HG03378 (cell line): ENCODE measurements at regions not wholly inside any gene's neighbourhood (a gene's known extent, or its start where the extent isn't known, plus 50 kb on each side); places are given as distances from the start of the nearest gene placed in this dataset.
"Not testable (repeated sequence)": the region's sequence is repeated elsewhere in the genome, so short reads cannot be mapped to it uniquely, and the experiment has no call there.

Source experiments
- ATAC-seq: cut with Tn5 transposase; IDR thresholded peaks from one replicate; pipeline ENCODE4 v1.9.1; 2021; ENCODE audit warnings: mild to moderate bottlenecking, moderate library complexity; ENCODE audit not compliant: unreplicated experiment

GRCh38 chr20:52446421-52447224 lies 255.0 kb upstream of the ZFP64 start:
- ATAC-seq, result no peak

DNA sequence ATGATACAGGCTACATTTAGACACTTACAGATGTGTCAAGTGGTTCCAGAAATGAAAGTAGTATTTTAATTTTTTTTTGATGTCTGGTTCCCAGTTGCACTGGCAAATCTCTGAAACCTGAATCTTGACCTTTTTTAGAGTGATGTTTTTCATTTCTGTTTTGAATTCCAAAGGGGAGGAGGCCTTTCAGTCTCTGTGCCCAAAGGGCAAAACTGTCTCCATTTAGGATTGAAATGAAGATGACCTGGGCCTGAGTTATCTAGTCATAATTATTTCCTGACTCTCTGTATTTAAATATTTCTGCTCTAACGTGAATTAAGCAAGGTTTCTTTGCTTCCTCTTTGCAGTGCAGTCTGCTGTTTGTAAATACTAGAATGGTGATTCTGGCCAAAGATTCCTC lies 252.9 kb upstream of the ZFP64 start:
- no peak for ATAC-seq

- no peak for ATAC-seq
Observed at GRCh38 chr20:52443874-52444273, 252.3 kb upstream of the ZFP64 start.

DNA sequence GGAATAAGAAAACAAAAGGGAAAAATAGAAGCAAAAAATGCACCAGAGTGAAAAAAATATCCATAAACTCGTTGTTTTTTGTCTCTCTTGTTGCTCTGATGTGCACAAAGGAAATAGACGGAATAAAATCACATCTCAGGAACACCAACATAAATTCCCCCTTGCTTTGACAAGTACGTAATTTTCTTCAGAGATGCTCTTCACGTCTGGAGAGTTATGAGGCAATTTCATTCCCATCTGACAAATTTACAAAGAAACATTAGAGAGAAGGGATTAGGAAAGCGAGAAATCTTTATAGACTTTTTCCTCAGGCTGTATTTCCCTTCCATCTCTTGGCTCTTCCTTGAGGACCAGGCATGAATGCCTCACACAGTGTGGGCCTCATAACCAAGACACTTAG lies 250.1 kb upstream of the ZFP64 start:
- no peak for ATAC-seq

- ATAC-seq, result no peak
Observed at GRCh38 chr20:52439375-52439774, 247.8 kb upstream of the ZFP64 start.

DNA sequence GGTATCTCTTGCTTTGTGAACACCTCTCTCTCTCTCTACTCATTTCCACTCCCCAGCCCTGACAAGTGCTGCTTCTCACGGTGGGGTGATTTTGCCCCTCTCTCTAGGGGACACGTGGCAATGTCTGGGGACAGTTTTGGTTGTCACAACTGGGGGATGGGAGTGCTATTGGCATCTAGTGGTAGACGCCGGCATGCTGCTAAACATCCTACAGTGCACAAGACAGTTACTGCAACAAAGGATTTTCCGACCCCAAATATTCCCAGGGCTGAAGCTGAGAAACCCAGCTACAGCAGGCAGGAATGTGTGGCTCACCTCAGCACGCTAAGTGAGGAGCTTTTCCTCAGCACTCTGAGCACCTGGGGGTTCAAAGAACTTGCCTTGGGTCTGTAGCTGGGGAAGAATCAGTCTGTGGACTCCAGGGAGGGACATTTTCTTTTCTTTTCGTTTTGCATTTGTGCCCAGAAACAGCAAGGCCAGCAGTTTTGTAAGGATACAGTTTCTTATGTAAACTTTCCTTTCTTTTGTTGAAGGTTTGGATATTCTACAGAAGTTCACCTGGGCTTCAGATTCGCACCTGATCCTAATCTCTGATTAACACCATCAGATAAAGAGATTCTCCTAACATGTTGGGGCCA lies 246.9 kb upstream of the ZFP64 start:
- ATAC-seq, result no peak

- ATAC-seq, result no peak
Observed at GRCh38 chr20:52434453-52434852, 242.9 kb upstream of the ZFP64 start.

DNA sequence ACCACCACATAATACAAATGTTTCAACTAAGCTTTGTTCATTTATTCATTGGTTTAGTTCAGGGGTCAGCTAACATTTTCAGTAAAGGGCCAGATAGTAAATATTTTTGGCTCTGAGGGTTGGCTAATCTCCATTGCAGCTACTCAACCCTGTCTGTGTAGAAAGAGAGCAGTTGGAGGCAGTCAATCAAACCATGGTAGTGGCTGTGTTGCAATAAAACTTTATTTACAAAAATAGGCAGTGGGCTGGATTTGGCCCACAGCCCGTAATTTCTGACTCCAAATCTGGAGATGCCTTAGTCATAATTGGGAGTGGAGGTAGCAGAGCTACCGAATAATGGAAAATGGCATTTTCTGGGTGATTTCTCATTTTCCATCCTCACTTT lies 242.5 kb upstream of the ZFP64 start:
- ATAC-seq, result no peak

GRCh38 chr20:52433326-52434040 lies 241.9 kb upstream of the ZFP64 start:
- no peak for ATAC-seq

DNA sequence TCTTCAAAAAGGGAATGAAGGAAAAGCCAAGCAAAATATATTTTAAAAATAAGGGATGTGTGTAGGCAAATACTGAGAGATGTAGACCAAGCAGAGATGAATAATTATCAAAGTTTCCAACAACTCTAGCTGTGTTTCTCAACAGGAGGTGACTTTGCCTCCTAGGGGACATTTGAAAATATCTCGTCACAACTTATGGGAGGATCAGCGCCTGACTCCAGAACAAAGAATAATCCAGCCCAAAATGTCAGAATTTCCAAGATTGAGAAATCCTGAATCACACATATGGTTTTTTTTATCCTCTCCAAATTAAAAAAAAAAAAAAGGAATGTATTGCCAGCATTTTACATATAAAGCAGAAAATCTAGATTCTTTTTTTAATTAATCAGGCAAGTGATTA lies 241.2 kb upstream of the ZFP64 start:
- ATAC-seq, result no peak

DNA sequence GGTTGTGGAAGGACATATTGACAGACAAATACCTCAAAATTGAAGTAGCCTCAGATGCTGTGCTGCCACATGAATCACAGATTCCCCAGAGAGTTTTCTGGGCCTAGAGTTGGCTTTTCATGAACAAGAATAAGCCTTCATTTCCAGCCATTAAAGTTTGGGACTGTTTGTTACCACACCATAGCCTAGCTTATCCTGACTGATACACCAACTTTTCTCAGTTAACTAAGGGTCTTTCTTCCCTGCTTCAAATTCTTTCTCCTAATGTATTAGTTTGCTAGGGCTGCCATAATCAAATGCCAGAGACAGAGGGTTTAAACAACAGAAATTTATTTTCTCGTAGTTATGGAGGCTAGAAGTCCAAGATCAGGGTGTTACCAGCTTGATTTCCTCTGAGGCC lies 237.4 kb upstream of the ZFP64 start:
- ATAC-seq, result no peak

GRCh38 chr20:52427960-52428359 lies 236.4 kb upstream of the ZFP64 start:
- no peak for ATAC-seq

GRCh38 chr20:52426856-52427255 lies 235.3 kb upstream of the ZFP64 start:
- no peak for ATAC-seq

DNA sequence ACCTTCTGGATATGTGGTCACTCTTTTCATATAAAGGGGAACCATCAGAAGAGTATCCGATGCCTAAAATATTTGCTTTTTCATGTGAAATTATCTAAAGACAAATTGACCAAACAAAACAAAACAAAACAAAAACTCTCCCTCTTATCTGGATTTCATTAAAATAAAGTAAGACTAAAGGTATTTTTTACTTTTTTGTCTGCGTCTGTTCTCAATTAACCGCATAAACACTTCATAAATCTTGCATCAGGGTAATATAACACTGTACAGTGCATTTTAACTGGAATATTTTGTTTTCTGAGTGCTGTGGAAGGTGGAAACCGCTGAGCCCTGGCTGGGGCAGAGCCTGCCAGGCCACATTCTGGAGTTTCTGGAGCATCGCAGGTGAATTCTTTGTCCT lies 234.1 kb upstream of the ZFP64 start:
- ATAC-seq, result no peak

DNA sequence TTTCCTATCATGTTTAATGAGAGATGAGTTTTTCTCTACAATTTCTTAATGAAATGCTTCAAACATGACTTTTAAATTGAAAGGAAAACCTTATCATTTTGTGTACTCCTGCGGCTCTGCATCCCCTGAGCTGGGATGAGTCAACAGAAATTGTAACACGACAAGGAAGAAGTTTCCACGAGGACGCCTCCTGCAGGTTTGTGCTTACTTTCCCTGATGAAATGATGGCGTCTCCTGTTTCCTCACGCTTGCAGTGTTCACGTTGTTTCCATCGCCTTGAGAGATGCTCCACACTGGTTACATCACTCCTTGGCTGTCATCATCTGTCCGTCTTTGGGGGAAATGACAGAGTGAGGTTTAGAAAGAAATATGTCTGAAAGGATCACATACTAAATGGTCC lies 233.7 kb upstream of the ZFP64 start:
- ATAC-seq, result no peak

- ATAC-seq, result not testable (repeated sequence)
Observed at GRCh38 chr20:52424357-52424942, 232.9 kb upstream of the ZFP64 start.

- ATAC-seq, result not testable (repeated sequence)
Observed at GRCh38 chr20:52423536-52424140, 232.1 kb upstream of the ZFP64 start.

GRCh38 chr20:52422574-52423336 lies 231.2 kb upstream of the ZFP64 start:
- ATAC-seq, result no peak

DNA sequence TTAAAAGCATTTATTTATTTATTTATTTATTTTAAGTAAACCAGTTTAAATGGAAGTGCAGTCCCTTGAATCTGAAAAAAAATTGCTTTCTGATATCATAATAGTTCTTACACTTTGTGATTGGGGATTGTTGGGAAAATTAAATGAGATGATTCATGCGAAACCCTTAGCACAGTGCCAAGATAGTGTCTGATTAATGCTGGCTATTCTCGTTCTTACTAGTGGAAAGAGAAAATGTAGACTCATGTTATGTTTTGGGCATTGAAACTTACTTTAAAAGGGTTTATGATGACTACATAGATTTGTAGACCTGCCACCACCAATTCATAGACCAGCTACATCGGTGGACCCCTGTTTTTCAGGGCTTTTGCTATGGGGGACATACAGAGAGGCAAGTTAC lies 229.2 kb upstream of the ZFP64 start:
- no peak for ATAC-seq

DNA sequence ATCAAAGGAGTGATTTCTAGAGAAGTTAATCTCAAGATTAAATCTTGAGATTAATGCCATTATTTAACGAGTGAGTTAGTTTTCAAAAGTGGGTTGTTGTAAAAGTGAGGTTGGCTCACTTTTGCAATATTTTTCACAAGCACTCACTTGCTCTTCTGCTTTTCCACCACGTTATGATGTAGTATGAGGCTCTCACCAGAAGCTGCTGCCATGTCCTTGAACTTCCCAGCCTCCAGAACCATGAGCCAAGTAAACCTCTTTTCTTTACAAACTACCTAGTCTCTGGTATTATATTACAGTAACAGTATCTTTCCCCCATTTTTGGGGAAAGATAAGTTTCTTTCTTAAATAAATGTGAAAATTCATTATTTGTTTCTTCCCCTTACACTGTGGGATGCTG lies 227.6 kb upstream of the ZFP64 start:
- no peak for ATAC-seq
